OCI-LY1 (cell line): ENCODE measurements at regions not wholly inside any gene's neighbourhood (a gene's known extent, or its start where the extent isn't known, plus 50 kb on each side); places are given as distances from the start of the nearest gene placed in this dataset.

Experiments used
- H2AFZ ChIP-seq: fragments of 200-600 bp; sonication (generic), shearing (Covaris generic); 2 replicates; pipeline ENCODE4 v1.6.0; 2014; ENCODE audit warnings: antibody characterized with exemption, mild to moderate bottlenecking, low read length
- H3F3A ChIP-seq: fragments of 200-600 bp; sonication (generic), shearing (Covaris generic); 2 replicates; pipeline ENCODE4 v1.6.0; 2014; ENCODE audit warnings: mild to moderate bottlenecking, antibody characterized with exemption, low read length, moderate library complexity; ENCODE audit not compliant: insufficient read depth
- H3K27ac ChIP-seq: fragments of 200-600 bp; sonication (generic); 2 replicates; pipeline ENCODE4 v1.5.1; 2014; ENCODE audit warnings: low read length, mixed run types, mild to moderate bottlenecking, low read depth; ENCODE audit not compliant: poor library complexity, severe bottlenecking
- H3K27me3 ChIP-seq: fragments of 200-600 bp; sonication (generic); 2 replicates; pipeline ENCODE4 v1.6.0; 2014; ENCODE audit warnings: antibody characterized with exemption, mild to moderate bottlenecking, low read length, moderate library complexity; ENCODE audit not compliant: insufficient read depth
- H3K36me3 ChIP-seq: fragments of 200-600 bp; sonication (generic); 2 replicates; pipeline ENCODE4 v1.6.1; 2014; ENCODE audit warnings: mild to moderate bottlenecking, antibody characterized with exemption, low read length, moderate library complexity, mixed read lengths; ENCODE audit not compliant: insufficient read depth
- H3K4me1 ChIP-seq: fragments of 200-600 bp; sonication (generic); 2 replicates; pipeline ENCODE4 v1.5.1; 2014; ENCODE audit warnings: mild to moderate bottlenecking, low read length, moderate library complexity; ENCODE audit not compliant: insufficient read depth, severe bottlenecking
- H3K4me2 ChIP-seq: fragments of 200-600 bp; sonication (generic), shearing (Covaris generic); 2 replicates; pipeline ENCODE4 v1.6.1; 2014; ENCODE audit warnings: low read length
- H3K4me3 ChIP-seq: fragments of 200-600 bp; sonication (generic); 2 replicates; pipeline ENCODE4 v1.5.1; 2014; ENCODE audit warnings: low read length, low read depth, mild to moderate bottlenecking, mixed read lengths; ENCODE audit not compliant: poor library complexity, severe bottlenecking
- H3K79me2 ChIP-seq: fragments of 200-600 bp; shearing (Covaris generic); 2 replicates; pipeline ENCODE4 v1.6.1; 2016; ENCODE audit warnings: mixed run types, low read length, mixed read lengths; ENCODE audit not compliant: insufficient read depth
- H3K9ac ChIP-seq: fragments of 200-600 bp; sonication (generic), shearing (Covaris generic); 2 replicates; pipeline ENCODE4 v1.6.1; 2014; ENCODE audit warnings: mild to moderate bottlenecking, low read length, mixed read lengths
- H3K9me2 ChIP-seq: fragments of 200-600 bp; sonication (generic), shearing (Covaris generic); 2 replicates; pipeline ENCODE4 v1.6.1; 2014; ENCODE audit warnings: low read depth, mild to moderate bottlenecking, low read length, mixed read lengths
- H3K9me3 ChIP-seq: fragments of 200-600 bp; shearing (Covaris generic); 2 replicates; pipeline ENCODE4 v1.6.1; 2014; ENCODE audit warnings: low read length, mixed read lengths
- H4K20me1 ChIP-seq: fragments of 200-600 bp; sonication (generic), shearing (Covaris generic); 2 replicates; pipeline ENCODE4 v1.6.0; 2016; ENCODE audit warnings: mild to moderate bottlenecking, low read length; ENCODE audit not compliant: insufficient read depth
- EZH2 ChIP-seq: fragments of 200-600 bp; sonication (generic), shearing (Covaris generic); IDR thresholded peaks from 2 replicates; pipeline ENCODE4 v1.8.0; 2017; ENCODE audit warnings: borderline replicate concordance, mixed run types, mild to moderate bottlenecking, antibody characterized with exemption, low read length, moderate library complexity, mixed read lengths
- TF ChIP-seq, protein P1 (sequence below): fragments of 200-600 bp; sonication (generic), shearing (Covaris generic); IDR thresholded peaks from 2 replicates; pipeline ENCODE4 v1.5.1; 2017; ENCODE audit warnings: mild to moderate bottlenecking, antibody characterized with exemption, low read length, moderate library complexity, mixed read lengths

DNA sequence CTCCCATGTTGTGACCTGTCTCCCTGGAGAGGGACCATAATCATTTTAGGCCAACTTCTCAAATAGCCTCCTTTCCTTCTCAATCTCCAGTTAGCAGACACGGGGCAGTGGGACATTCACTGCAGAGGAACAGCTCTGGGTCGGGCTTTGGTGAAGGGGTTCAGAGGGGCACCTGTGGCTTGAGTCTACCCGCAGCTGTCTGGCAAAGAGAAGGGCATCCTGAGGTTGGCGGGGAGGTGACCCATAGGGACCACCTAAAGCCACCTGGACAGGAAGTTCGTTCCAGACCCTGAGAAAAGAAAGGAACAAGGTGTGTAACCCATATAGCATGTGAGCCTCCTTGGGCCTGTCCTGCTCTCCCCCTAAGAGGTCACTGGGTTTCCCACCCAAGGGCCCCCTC, 155.0 kb downstream of the OAT start:
- Histone ChIP-seq H3K4me3 (no peak overlapping the region), H3K27me3 (peaks cover 13% of the 10 kb centered on the region; the same call in 1 of the 2 replicates), H3K9me2 (no peaks in the 10 kb centered on the region), H3K36me3 (no peaks in the 10 kb centered on the region), H3K27ac (no peak overlapping the region), H2AFZ (no peak overlapping the region), H3K79me2 (no peaks in the 10 kb centered on the region), H3K4me2 (no peak overlapping the region), H3K9me3 (no peaks in the 10 kb centered on the region), H3K9ac (no peak overlapping the region), H4K20me1 (no peaks in the 10 kb centered on the region), H3F3A (no peaks in the 10 kb centered on the region), H3K4me1 (no peaks in the 10 kb centered on the region)
- no peak for TF ChIP-seq EZH2
- TF ChIP-seq, protein P1, sequence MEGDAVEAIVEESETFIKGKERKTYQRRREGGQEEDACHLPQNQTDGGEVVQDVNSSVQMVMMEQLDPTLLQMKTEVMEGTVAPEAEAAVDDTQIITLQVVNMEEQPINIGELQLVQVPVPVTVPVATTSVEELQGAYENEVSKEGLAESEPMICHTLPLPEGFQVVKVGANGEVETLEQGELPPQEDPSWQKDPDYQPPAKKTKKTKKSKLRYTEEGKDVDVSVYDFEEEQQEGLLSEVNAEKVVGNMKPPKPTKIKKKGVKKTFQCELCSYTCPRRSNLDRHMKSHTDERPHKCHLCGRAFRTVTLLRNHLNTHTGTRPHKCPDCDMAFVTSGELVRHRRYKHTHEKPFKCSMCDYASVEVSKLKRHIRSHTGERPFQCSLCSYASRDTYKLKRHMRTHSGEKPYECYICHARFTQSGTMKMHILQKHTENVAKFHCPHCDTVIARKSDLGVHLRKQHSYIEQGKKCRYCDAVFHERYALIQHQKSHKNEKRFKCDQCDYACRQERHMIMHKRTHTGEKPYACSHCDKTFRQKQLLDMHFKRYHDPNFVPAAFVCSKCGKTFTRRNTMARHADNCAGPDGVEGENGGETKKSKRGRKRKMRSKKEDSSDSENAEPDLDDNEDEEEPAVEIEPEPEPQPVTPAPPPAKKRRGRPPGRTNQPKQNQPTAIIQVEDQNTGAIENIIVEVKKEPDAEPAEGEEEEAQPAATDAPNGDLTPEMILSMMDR, result no peak

DNA sequence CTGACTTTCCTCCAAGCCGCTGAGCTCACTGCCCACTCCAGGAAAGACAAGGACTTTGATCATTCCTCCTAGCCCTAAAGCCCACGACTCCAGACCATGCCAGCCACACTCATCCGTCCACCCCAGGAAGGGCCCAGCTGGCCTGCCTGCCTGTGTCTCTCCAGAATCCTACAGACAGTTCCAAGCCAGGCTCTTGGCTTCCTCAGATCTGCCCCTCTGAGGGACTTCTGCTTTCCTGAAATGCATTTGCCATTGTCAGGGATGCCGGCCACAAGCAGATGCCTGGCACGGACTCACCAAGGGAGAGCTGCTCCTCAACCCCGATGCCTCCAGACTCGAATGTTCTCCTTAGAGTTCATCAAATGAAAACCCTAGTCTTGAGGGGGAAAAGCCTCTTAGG, 155.8 kb downstream of the OAT start:
- Histone ChIP-seq H3K27ac (no peak overlapping the region), H4K20me1 (no peaks in the 10 kb centered on the region), H3K9me2 (no peaks in the 10 kb centered on the region), H3K9me3 (no peaks in the 10 kb centered on the region), H3K27me3 (peaks cover 13% of the 10 kb centered on the region; the same call in 1 of the 2 replicates), H3K79me2 (no peaks in the 10 kb centered on the region), H3K4me1 (no peaks in the 10 kb centered on the region), H3F3A (no peaks in the 10 kb centered on the region), H3K4me3 (no peak overlapping the region), H3K9ac (no peak overlapping the region), H3K36me3 (no peaks in the 10 kb centered on the region), H2AFZ (no peak overlapping the region), H3K4me2 (no peak overlapping the region)
- TF ChIP-seq, protein P1, result no peak
- no peak for TF ChIP-seq EZH2

DNA sequence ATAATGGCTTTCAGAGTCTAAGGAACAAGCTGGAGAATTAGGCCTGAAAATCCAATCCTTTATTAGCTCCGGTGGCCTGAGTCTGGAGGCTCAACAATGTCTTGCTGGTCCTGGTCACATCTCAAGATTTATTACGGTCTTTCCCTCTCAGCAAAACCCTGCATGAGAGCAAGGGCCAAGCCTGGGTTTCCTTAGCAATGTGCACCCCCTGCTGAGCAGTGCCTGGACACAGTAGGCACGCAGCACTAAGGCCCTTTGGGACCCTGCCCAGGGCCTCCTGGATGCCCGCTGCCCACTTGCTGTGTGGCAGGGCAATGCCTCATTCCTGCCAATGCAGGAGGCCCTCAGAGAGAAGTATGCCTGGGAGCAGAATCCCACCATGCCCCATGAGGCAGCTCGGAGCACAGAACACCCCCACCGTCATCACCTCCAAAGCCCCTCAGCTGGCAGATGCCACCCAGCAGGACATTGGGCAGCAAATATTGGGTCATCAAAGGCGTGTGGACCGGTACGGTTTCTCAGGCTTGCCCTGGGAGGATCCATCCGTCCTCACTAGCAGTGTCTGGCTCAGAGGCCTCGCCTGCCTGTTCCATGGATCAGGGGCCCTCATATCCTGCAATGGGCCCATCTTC, 156.4 kb downstream of the OAT start:
- Histone ChIP-seq H3K9ac (no peak overlapping the region), H3K36me3 (no peaks in the 10 kb centered on the region), H4K20me1 (no peaks in the 10 kb centered on the region), H3K9me2 (no peaks in the 10 kb centered on the region), H3K79me2 (no peaks in the 10 kb centered on the region), H3K9me3 (no peaks in the 10 kb centered on the region), H3K4me3 (no peak overlapping the region), H2AFZ (no peak overlapping the region), H3F3A (no peaks in the 10 kb centered on the region), H3K27ac (no peak overlapping the region), H3K4me2 (no peak overlapping the region), H3K27me3 (peaks cover 13% of the 10 kb centered on the region; the same call in 1 of the 2 replicates), H3K4me1 (no peaks in the 10 kb centered on the region)
- no peak for TF ChIP-seq EZH2
- TF ChIP-seq, protein P1, result peak; percentile 33; the same call in 1 of the 2 replicates
